ENCODE measurements at regions not wholly inside any gene's neighbourhood (a gene's known extent, or its start where the extent isn't known, plus 50 kb on each side); places are given as distances from the start of the nearest gene placed in this dataset.

DNA sequence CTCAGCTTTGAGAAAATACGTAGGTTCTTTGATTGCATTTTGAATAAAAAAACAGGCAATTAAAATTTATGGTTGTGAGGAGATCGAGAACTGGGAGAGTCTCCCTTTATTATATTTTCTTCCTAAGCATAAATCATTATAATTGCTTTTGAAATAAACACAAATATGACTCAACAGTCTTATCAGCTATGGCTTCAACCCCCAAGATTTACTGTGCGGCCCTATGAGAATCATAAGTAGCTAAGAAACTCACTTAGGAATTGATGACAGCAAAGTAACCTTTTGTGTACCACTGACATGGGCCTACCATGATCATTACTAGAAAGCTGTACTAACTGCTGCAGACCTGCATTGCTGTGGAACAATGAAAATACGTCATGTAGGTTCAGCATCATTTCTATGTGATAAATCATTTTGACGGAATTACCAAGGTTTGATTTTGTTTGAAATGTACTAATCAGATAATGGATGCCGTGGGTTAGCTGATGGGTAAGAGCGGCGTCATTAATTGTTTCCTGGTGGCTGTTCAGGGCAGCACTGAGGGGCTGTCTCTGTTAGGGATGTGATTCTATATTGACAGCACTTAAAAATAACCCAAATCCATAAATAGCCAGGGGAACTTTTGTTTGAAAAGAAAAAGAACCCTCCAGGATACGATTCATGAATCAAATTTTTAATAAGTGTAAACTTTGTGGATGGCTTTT, 51.5 kb upstream of the GPRIN3 start:
- Histone ChIP-seq H3K27ac (ENCODE audit: insufficient read depth, low read depth, low read length) (no peak overlapping the region), H3K9ac (replicated peaks; ENCODE audit: extremely low read depth, insufficient read depth, low read length) (no peak overlapping the region), H3K36me3 (ENCODE audit: control insufficient read depth in 2 of 2, extremely low read depth in 1 of 2, insufficient read depth in 2 of 2, low read length in 2 of 2) (no peaks in the 10 kb centered on the region), H3K4me3 (replicated peaks in 1 of 3; ENCODE audit: insufficient read depth in 1 of 3, low read depth in 1 of 3, low read length in 3 of 3) (no peak overlapping the region), H3K27me3 (ENCODE audit: control insufficient read depth in 2 of 2, insufficient read depth in 2 of 2, low read length in 2 of 2) (peaks cover 4 to 11% of the 10 kb centered on the region in 2 experiments), H3K4me1 (ENCODE audit: control insufficient read depth, extremely low read depth, insufficient read depth, low read length) (no peaks in the 10 kb centered on the region), H3K4me2 (ENCODE audit: insufficient read depth, low read length) (no peak overlapping the region), H3K79me2 (ENCODE audit: control insufficient read depth, insufficient read depth, low read length) (no peaks in the 10 kb centered on the region), H2AFZ (ENCODE audit: low read depth, low read length) (no peak overlapping the region), H3K9me3 (replicated peaks; ENCODE audit: control insufficient read depth, insufficient read depth, low read length) (no peaks in the 10 kb centered on the region), H3K9me1 (replicated peaks; ENCODE audit: control insufficient read depth, extremely low read depth, insufficient read depth, low read length) (no peaks in the 10 kb centered on the region), H4K20me1 (replicated peaks; ENCODE audit: control insufficient read depth, extremely low read depth, insufficient read depth, low read length) (no peaks in the 10 kb centered on the region)
- FAIRE-seq (no peak), DNase-seq (ENCODE audit: low read depth, low spot score) (no peak)
- dilution Hi-C loops (cut with MboI; ENCODE audit: extremely low pct_ligation_motif_present, low sequenced_read_pairs) (no loop called here), intact Hi-C loops (cut with micrococcal nuclease) (no loop called here)
- POLR2A ChIA-PET = interaction anchor here (0.9 kb wide), 1 partner anchor 9 kb away, joined by 4 read pairs; no protein-coding TSS in a partner anchor
- BruUV-seq (replicated peaks) = no TSS peak
- TF ChIP-seq FOS (IDR thresholded peaks at IDR 0.05; ENCODE audit: borderline replicate concordance, insufficient read depth, low read length) (no peak), POLR2A (IDR thresholded peaks at IDR 0.05; ENCODE audit: low read depth, low read length) (no peak), POLR2AphosphoS5 (IDR thresholded peaks at IDR 0.05; ENCODE audit: insufficient read depth, low read depth, low read length) (no peak), JUN (IDR thresholded peaks at IDR 0.05; ENCODE audit: borderline replicate concordance, insufficient read depth, insufficient read length, low read depth) (no peak), MYC (IDR thresholded peaks at IDR 0.05; ENCODE audit: low read depth, low read length) (no peak), EZH2 (IDR thresholded peaks at IDR 0.05; ENCODE audit: borderline replicate concordance, low read depth, low read length, severe bottlenecking) (no peak)
- TF ChIP-seq, protein P1, sequence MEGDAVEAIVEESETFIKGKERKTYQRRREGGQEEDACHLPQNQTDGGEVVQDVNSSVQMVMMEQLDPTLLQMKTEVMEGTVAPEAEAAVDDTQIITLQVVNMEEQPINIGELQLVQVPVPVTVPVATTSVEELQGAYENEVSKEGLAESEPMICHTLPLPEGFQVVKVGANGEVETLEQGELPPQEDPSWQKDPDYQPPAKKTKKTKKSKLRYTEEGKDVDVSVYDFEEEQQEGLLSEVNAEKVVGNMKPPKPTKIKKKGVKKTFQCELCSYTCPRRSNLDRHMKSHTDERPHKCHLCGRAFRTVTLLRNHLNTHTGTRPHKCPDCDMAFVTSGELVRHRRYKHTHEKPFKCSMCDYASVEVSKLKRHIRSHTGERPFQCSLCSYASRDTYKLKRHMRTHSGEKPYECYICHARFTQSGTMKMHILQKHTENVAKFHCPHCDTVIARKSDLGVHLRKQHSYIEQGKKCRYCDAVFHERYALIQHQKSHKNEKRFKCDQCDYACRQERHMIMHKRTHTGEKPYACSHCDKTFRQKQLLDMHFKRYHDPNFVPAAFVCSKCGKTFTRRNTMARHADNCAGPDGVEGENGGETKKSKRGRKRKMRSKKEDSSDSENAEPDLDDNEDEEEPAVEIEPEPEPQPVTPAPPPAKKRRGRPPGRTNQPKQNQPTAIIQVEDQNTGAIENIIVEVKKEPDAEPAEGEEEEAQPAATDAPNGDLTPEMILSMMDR (IDR thresholded peaks at IDR 0.05; ENCODE audit: extremely low read depth in 1 of 2, insufficient read depth in 1 of 2, low read depth in 1 of 2, low read length in 2 of 2) = no peak
- CTCF ChIA-PET = interaction anchor here (1.1 to 2.1 kb wide), 3 partner anchors 61 to 805 kb away, joined by 3 to 5 read pairs (median 3); no protein-coding TSS in a partner anchor
